Lower lobe of right lung (tissue), 2 donors: ENCODE measurements at regions not wholly inside any gene's neighbourhood (a gene's known extent, or its start where the extent isn't known, plus 50 kb on each side); places are given as distances from the start of the nearest gene placed in this dataset.
"Not testable (repeated sequence)": the region's sequence is repeated elsewhere in the genome, so short reads cannot be mapped to it uniquely, and the experiment has no call there.

ENCODE experiments used
- ATAC-seq, 2 donors: fragments of 200-7000 bp; cut with Tn5 transposase; one replicate each; pipeline ENCODE4 v1.9.1; 2020 to 2022; ENCODE audit warnings: mild to moderate bottlenecking in 2 of 2, moderate library complexity in 2 of 2
- DNase-seq: peaks from one replicate; pipeline ENCODE4 v3.0.0-alpha.2; 2020
- H3K27ac ChIP-seq: fragments of 200-600 bp; one replicate; pipeline ENCODE4 v1.8.0; 2022
- H3K27me3 ChIP-seq: fragments of 200-600 bp; one replicate; pipeline ENCODE4 v1.8.0; 2022; ENCODE audit warnings: low read depth
- H3K36me3 ChIP-seq: fragments of 200-600 bp; one replicate; pipeline ENCODE4 v1.8.0; 2022; ENCODE audit warnings: mild to moderate bottlenecking
- H3K4me1 ChIP-seq: fragments of 200-600 bp; one replicate; pipeline ENCODE4 v1.8.0; 2022
- H3K4me3 ChIP-seq: fragments of 200-600 bp; one replicate; pipeline ENCODE4 v1.8.0; 2022; ENCODE audit warnings: mild to moderate bottlenecking
- H3K9me3 ChIP-seq: fragments of 200-600 bp; one replicate; pipeline ENCODE4 v1.8.0; 2022
- CTCF ChIP-seq: fragments of 200-600 bp; IDR thresholded peaks from one replicate; pipeline ENCODE4 v1.8.0; 2022; ENCODE audit warnings: antibody characterized with exemption, mild to moderate bottlenecking
- intact Hi-C: fragments of 100-400 bp; cut with DNase I; formaldehyde crosslinking; loops from one replicate; pipeline ENCODE4 v1.11.0; 2022
- donor health status: DM: no; HTN: yes; CAD: no; lungs with severe emphysema.

DNA sequence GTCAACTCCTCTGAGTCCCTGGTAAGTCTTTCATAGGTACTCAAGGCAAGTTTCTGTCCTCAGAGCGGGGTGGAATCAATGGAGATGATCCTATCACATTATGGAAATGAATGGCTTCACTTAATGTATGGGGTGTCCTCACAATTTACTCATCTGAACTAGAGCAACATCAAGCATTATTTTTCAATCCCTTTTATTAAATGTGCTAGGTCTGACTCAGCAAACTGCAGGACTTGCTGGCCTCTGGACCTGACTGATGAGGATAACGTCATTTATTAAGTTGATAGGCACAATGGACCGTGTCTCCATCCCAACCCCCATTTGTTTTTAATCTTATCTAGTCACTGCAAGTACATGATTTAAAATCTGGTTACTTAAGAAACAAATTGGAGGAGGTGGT lies 259.2 kb downstream of the NUF2 start:
- no peaks in the 10 kb centered on the region for H3K9me3 ChIP-seq
- no peak overlapping the region for H3K4me3 ChIP-seq
- no peak for ATAC-seq
- TF ChIP-seq CTCF = no peak
- DNase-seq = no peak
- no peaks in the 10 kb centered on the region for H3K4me1 ChIP-seq
- H3K27me3 ChIP-seq = no peaks in the 10 kb centered on the region
- no peaks in the 10 kb centered on the region for H3K36me3 ChIP-seq
- H3K27ac ChIP-seq = no peak overlapping the region
- intact Hi-C loops = no loop called here

GRCh38 chr1:163583661-163584181 lies 262.0 kb downstream of the NUF2 start:
- ATAC-seq (no peak), DNase-seq (no peak)
- intact Hi-C loops = no loop called here
- Histone ChIP-seq H3K9me3 (no peaks in the 10 kb centered on the region), H3K36me3 (no peaks in the 10 kb centered on the region), H3K27ac (no peak overlapping the region), H3K4me3 (no peak overlapping the region), H3K27me3 (no peaks in the 10 kb centered on the region), H3K4me1 (no peaks in the 10 kb centered on the region)
- TF ChIP-seq CTCF = no peak

GRCh38 chr1:163585796-163586195 lies 264.0 kb downstream of the NUF2 start:
- intact Hi-C loops = no loop called here
- H3K4me1 ChIP-seq = no peaks in the 10 kb centered on the region
- TF ChIP-seq CTCF = no peak

GRCh38 chr1:163588796-163589195 lies 267.0 kb downstream of the NUF2 start:
- no peak for DNase-seq
- intact Hi-C loops = no loop called here
- no peak for ATAC-seq

More at GRCh38 chr1:163585796-163586195, 264.0 kb downstream of the NUF2 start:
- DNase-seq (no peak), ATAC-seq (no peak)
- Histone ChIP-seq H3K9me3 (no peaks in the 10 kb centered on the region), H3K4me3 (no peak overlapping the region), H3K27me3 (no peaks in the 10 kb centered on the region), H3K36me3 (no peaks in the 10 kb centered on the region), H3K27ac (no peak overlapping the region)

DNA sequence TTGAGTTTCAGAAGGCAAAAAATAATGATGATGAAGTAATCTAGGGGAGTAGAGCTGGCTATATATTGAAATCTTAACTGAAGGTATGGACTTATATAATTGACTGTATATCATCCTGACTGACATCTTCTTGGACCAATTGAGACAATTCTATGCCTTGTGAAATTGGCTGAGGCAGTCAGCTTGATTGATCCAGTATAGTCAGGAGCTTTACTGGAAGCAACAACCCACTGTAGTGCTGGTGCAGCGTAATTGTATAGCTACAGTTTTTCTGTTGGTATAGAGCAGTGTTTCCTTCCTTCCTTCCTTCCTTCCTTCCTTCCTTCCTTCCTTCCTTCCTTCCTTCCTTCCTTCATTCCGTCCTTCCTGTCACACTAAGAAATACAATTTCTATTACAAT lies 268.0 kb downstream of the NUF2 start:
- TF ChIP-seq CTCF = no peak
- H3K4me3 ChIP-seq = no peak overlapping the region
- DNase-seq = no peak
- no peak overlapping the region for H3K27ac ChIP-seq
- H3K27me3 ChIP-seq = no peaks in the 10 kb centered on the region
- H3K36me3 ChIP-seq = no peaks in the 10 kb centered on the region
- no peak for ATAC-seq
- no peaks in the 10 kb centered on the region for H3K4me1 ChIP-seq
- intact Hi-C loops = no loop called here
- H3K9me3 ChIP-seq = no peaks in the 10 kb centered on the region

More at GRCh38 chr1:163588796-163589195, 267.0 kb downstream of the NUF2 start:
- H3K36me3 ChIP-seq = no peaks in the 10 kb centered on the region
- TF ChIP-seq CTCF = no peak
- no peaks in the 10 kb centered on the region for H3K27me3 ChIP-seq
- H3K4me1 ChIP-seq = no peaks in the 10 kb centered on the region
- no peak overlapping the region for H3K4me3 ChIP-seq
- no peaks in the 10 kb centered on the region for H3K9me3 ChIP-seq
- H3K27ac ChIP-seq = no peak overlapping the region

GRCh38 chr1:163591131-163591530 lies 269.4 kb downstream of the NUF2 start:
- H3K9me3 ChIP-seq, intact Hi-C loops, H3K36me3 ChIP-seq, H3K4me3 ChIP-seq, H3K4me1 ChIP-seq, H3K27me3 ChIP-seq, H3K27ac ChIP-seq, ATAC-seq, DNase-seq: not testable (repeated sequence)

GRCh38 chr1:163592623-163593022 lies 270.9 kb downstream of the NUF2 start:
- H3K4me1 ChIP-seq, H3K9me3 ChIP-seq, H3K36me3 ChIP-seq, H3K4me3 ChIP-seq, ATAC-seq, intact Hi-C loops, H3K27me3 ChIP-seq, DNase-seq, H3K27ac ChIP-seq: not testable (repeated sequence)

DNA sequence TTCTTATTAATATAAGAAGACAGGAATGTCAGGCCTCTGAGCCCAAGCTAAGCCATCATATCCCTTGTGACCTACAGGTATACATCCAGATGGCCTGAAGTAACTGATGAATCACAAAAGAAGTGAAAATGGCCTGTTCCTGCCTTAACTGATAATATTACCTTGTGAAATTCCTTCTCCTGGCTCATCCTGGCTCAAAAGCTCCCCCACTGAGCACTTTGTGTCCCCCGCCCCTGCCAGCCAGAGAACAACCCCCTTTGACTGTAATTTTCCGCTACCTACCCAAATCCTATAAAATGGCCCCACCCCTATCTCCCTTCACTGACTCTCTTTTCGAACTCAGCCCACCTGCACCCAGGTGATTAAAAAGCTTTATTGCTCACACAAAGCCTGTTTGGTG lies 274.4 kb downstream of the NUF2 start:
- ATAC-seq, H3K36me3 ChIP-seq, H3K4me3 ChIP-seq, H3K9me3 ChIP-seq, H3K4me1 ChIP-seq, H3K27me3 ChIP-seq, intact Hi-C loops, H3K27ac ChIP-seq, DNase-seq: not testable (repeated sequence)
